T-helper 17 cell (primary cell): ENCODE measurements at regions not wholly inside any gene's neighbourhood (a gene's known extent, or its start where the extent isn't known, plus 50 kb on each side); places are given as distances from the start of the nearest gene placed in this dataset.
A peak's percentile ranks its signal among the peaks of the same experiment; 100 is the strongest.
"Not testable (repeated sequence)": the region's sequence is repeated elsewhere in the genome, so short reads cannot be mapped to it uniquely, and the experiment has no call there.

Experiments used
- ATAC-seq: fragments of 150-1000 bp; cut with Tn5 transposase; 2 replicates; pipeline ENCODE4 v1.10.0; 2021; ENCODE audit warnings: mild to moderate bottlenecking, moderate library complexity
- DNase-seq, 3 donors: peaks; one replicate each; pipeline versions ENCODE4 v3.0.0 to v3.0.0-alpha.2; 2020 to 2021
- H3K9me3 ChIP-seq: one replicate; pipeline ENCODE4 v1.7.0; 2013; ENCODE audit warnings: low read length, mild to moderate bottlenecking; ENCODE audit not compliant: control insufficient read depth, poor library complexity, severe bottlenecking
- H3K27ac Mint-ChIP-seq: one replicate; pipeline ENCODE4 v1.8.0; 2022; ENCODE audit warnings: mild to moderate bottlenecking, moderate library complexity, mixed read lengths
- H3K27me3 Mint-ChIP-seq: one replicate; pipeline ENCODE4 v1.8.0; 2022; ENCODE audit warnings: mixed read lengths
- H3K36me3 Mint-ChIP-seq: one replicate; pipeline ENCODE4 v1.8.0; 2022; ENCODE audit warnings: low read depth, mixed read lengths
- H3K4me1 Mint-ChIP-seq: one replicate; pipeline ENCODE4 v1.8.0; 2022; ENCODE audit warnings: mild to moderate bottlenecking, mixed read lengths
- H3K4me3 Mint-ChIP-seq: one replicate; pipeline ENCODE4 v1.8.0; 2022; ENCODE audit warnings: mild to moderate bottlenecking, moderate library complexity, mixed read lengths

DNA sequence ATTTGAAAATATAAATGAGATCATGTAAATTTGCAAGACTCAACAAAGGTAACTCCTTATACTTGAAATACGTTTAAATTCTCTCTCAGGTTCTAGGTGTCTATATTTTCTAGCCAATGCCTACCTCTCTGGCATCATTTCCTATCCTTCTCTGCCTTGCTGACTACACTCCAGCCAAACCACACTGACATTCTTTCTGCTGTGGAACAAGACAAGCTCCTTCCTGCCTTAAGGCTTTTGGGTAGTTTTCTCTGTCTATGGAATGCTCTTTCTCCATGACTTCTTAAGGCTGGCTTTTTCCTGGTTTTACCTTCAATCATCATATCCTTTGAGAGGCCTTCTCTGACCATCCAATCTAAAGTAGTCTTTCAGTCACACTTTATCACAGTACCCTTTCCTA, 201.0 kb downstream of the SPRY1 start:
- no peaks in the 10 kb centered on the region for H3K36me3 Mint-ChIP-seq
- H3K4me3 Mint-ChIP-seq = no peak overlapping the region
- H3K4me1 Mint-ChIP-seq = peaks cover 20% of the 10 kb centered on the region
- ATAC-seq (no peak), DNase-seq (no peak)
- no peaks in the 10 kb centered on the region for H3K9me3 ChIP-seq
- no peaks in the 10 kb centered on the region for H3K27me3 Mint-ChIP-seq
- no peak overlapping the region for H3K27ac Mint-ChIP-seq

GRCh38 chr4:123598331-123598730, 201.7 kb downstream of the SPRY1 start:
- no peaks in the 10 kb centered on the region for H3K9me3 ChIP-seq
- ATAC-seq (no peak), DNase-seq (no peak)
- H3K4me1 Mint-ChIP-seq = peaks cover 20% of the 10 kb centered on the region
- H3K36me3 Mint-ChIP-seq = no peaks in the 10 kb centered on the region
- H3K27ac Mint-ChIP-seq = no peak overlapping the region
- no peaks in the 10 kb centered on the region for H3K27me3 Mint-ChIP-seq
- H3K4me3 Mint-ChIP-seq = no peak overlapping the region

DNA sequence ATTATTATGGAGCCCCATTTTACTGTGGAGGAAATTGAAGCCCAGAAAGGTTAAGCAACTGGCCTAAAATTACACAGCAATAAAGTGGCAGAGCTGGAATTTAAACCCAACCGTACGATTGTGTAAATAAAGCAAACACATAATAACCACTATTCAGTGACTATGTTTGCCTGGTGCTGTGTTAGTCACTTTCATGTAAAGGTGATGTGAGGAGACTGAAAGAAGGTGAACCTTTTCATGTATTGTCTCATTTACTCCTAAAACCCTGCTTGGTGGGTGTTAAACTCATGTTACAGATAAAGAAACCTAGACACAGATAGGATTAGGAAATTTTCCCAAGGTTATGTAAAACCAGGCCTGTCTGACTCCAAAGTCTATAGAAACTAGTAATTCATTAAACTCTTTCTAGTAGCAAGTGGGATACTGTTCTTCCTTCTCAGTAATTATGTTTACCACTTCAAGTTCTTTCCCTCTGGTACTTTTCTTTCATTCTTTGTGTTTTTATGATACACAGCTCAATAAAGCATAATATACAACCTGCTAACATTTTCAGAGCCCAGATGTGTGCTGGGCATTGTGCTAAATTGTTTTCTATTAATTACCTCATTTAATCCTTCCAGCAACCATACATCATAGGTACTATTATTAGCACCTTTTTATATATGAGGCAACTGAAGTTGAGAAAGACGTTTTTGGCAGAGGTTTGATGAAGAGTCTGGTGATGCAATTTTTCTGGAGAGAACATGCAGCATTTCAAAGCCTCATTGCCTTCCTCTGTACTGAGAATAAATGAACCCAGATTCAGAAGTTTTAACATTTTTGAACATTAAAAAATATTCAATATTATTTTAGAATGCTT, 202.7 kb downstream of the SPRY1 start:
- H3K4me1 Mint-ChIP-seq = peaks cover 20% of the 10 kb centered on the region
- H3K27ac Mint-ChIP-seq = peak overlapping the region; percentile 56
- H3K4me3 Mint-ChIP-seq = no peak overlapping the region
- no peaks in the 10 kb centered on the region for H3K36me3 Mint-ChIP-seq
- DNase-seq = no peak
- no peaks in the 10 kb centered on the region for H3K9me3 ChIP-seq
- H3K27me3 Mint-ChIP-seq = no peaks in the 10 kb centered on the region
- ATAC-seq = peak; percentile 8

DNA sequence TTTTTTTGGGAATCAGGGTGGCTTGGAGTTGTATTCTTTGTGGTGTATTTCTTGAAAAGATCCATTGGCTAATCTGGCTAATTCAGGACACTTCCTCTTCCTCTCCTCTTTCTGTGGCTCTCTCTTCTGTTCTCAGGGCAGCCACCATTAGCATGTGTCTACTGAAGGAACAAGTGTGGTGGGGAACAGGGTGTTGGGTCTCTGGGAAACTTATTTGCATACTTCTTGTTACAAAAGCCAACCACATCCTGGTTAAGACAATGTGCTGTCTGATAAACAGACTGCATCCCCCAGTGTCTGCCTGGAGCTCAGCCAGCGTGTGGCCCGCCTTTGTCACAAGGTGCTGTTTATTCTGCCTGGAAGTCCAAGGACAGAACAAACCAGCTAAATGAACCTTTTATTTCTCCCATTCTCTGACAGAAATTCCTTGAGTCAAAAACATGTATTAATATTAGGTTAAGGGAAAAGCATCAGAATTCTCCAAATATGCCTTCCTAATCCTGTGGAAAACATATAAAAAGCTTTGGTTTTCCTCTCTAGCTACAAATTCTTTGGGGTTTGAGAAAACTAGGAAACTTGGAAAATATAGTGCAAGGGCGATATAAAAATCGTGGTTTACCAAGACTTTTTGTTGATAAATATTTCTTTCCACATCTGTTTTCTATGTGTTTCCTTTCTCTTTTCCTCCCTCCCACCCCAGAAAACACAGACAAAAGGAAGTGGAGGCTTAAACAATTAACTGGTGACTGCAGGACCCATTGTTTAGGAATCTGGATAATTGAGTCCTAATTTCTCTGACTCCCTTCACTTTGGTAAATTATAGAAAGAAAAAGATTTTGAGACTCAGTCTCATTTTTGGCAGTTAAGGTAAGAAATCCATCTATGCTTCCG, 203.6 kb downstream of the SPRY1 start:
- H3K4me1 Mint-ChIP-seq = peaks cover 20% of the 10 kb centered on the region
- peak; percentile 98 for ATAC-seq
- H3K27ac Mint-ChIP-seq = peak overlapping the region; percentile 56

GRCh38 chr4:123600987-123601904, 204.7 kb downstream of the SPRY1 start:
- Mint-ChIP-seq H3K4me3 (no peak overlapping the region), H3K36me3 (no peaks in the 10 kb centered on the region), H3K4me1 (peaks cover 20% of the 10 kb centered on the region), H3K27me3 (no peaks in the 10 kb centered on the region), H3K27ac (peak overlapping the region; percentile 56)
- ATAC-seq (no peak), DNase-seq (no peak)
- no peaks in the 10 kb centered on the region for H3K9me3 ChIP-seq

More for the DNA sequence above, 203.6 kb downstream of the SPRY1 start:
- no peaks in the 10 kb centered on the region for H3K36me3 Mint-ChIP-seq
- no peaks in the 10 kb centered on the region for H3K27me3 Mint-ChIP-seq
- no peaks in the 10 kb centered on the region for H3K9me3 ChIP-seq
- peak in 2 of 3 donors; percentile 18 to 20 for DNase-seq
- H3K4me3 Mint-ChIP-seq = peak overlapping the region; percentile 7

DNA sequence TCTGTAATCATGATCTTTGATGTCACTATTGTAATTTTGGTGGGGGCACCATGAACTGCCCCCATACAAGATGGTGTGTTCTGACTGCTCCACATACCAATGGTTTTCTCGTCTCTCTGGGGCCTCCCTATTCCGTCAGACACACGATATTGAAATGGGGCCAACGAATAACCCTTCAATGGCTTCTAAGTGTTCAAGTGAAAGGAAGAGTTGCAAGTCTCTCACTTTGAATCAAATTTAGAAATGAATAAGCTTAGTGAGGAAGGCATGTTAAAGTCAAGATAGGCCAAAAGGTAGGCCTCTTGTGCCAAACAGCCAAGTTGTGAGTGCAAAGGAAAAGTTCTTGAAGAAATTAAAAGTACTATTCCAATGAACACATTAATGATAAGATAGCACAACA, 205.4 kb downstream of the SPRY1 start:
- H3K27me3 Mint-ChIP-seq = no peaks in the 10 kb centered on the region
- H3K36me3 Mint-ChIP-seq = no peaks in the 10 kb centered on the region
- no peak overlapping the region for H3K4me3 Mint-ChIP-seq
- no peak for DNase-seq
- peaks cover 22% of the 10 kb centered on the region for H3K4me1 Mint-ChIP-seq
- no peak for ATAC-seq
- H3K27ac Mint-ChIP-seq = peak overlapping the region; percentile 56
- no peaks in the 10 kb centered on the region for H3K9me3 ChIP-seq

- peaks cover 28% of the 10 kb centered on the region for H3K4me1 Mint-ChIP-seq
- DNase-seq = no peak
- no peak overlapping the region for H3K4me3 Mint-ChIP-seq
- no peaks in the 10 kb centered on the region for H3K36me3 Mint-ChIP-seq
- no peaks in the 10 kb centered on the region for H3K27me3 Mint-ChIP-seq
- no peak for ATAC-seq
- peak overlapping the region; percentile 56 for H3K27ac Mint-ChIP-seq
- no peaks in the 10 kb centered on the region for H3K9me3 ChIP-seq
Measured at GRCh38 chr4:123603165-123603564, 206.6 kb downstream of the SPRY1 start.

- not testable (repeated sequence) for H3K36me3 Mint-ChIP-seq, H3K9me3 ChIP-seq, H3K27ac Mint-ChIP-seq, ATAC-seq, DNase-seq, H3K27me3 Mint-ChIP-seq, H3K4me3 Mint-ChIP-seq
- peaks cover 14% of the 10 kb centered on the region for H3K4me1 Mint-ChIP-seq
Measured at GRCh38 chr4:123605797-123606196, 209.2 kb downstream of the SPRY1 start.

DNA sequence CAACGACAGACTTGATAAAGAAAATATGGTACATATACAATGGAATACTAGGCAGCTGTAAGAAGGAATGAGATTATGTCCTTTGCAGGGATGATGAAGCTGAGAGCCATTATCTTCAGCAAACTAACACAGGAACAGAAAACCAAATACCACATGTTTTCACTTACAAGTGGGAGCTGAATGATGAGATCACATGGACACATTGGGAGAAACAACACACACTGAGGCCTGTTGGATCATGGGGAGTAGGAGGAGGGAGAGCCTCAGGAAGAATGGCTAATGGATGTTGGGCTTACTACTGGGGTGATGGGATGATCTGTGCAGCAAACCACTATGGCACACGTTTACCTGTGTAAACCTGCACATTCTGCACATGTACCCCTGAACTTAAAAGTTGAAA, 209.7 kb downstream of the SPRY1 start:
- peaks cover 11% of the 10 kb centered on the region for H3K4me1 Mint-ChIP-seq
- no peak for ATAC-seq
- no peak for DNase-seq
- H3K36me3 Mint-ChIP-seq = no peaks in the 10 kb centered on the region
- H3K27ac Mint-ChIP-seq = no peak overlapping the region
- H3K4me3 Mint-ChIP-seq = no peak overlapping the region
- no peaks in the 10 kb centered on the region for H3K27me3 Mint-ChIP-seq
- H3K9me3 ChIP-seq = no peaks in the 10 kb centered on the region

DNA sequence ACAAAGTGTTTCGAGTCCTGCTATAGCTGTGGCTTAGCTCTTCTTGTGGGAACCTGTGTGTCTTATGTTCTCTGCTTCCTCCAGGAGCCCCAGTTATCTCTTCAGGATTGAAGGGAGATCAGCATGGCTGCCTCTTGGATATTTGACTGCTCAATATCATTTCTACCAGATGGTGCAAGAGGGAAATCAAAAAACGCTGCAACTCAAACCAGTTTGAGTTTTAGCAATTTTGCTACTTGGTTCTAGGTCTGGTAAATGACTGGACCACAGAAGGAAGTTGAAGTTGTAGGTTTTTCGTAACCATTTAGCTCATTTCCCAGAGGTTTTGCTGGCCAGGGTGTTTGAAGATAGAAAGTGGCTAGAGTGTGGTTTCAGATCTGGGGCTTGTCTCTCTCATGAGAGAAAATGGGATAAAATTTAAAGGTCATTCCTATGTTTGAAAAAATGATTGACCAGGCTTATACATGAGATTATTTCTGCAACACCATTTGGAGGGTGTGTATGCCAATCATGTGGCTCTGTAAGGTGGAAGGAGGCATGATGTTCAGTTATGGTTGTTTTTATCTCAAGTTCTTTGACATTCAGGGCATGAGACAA, 210.4 kb downstream of the SPRY1 start:
- H3K9me3 ChIP-seq = no peaks in the 10 kb centered on the region
- H3K27ac Mint-ChIP-seq = no peak overlapping the region
- ATAC-seq (no peak), DNase-seq (no peak)
- H3K4me3 Mint-ChIP-seq = no peak overlapping the region
- H3K4me1 Mint-ChIP-seq = peaks cover 8% of the 10 kb centered on the region
- no peaks in the 10 kb centered on the region for H3K36me3 Mint-ChIP-seq
- no peaks in the 10 kb centered on the region for H3K27me3 Mint-ChIP-seq

GRCh38 chr4:123609829-123610228, 213.2 kb downstream of the SPRY1 start:
- no peaks in the 10 kb centered on the region for H3K9me3 ChIP-seq
- ATAC-seq (no peak), DNase-seq (no peak)
- Mint-ChIP-seq H3K36me3 (no peaks in the 10 kb centered on the region), H3K4me1 (peaks cover 8% of the 10 kb centered on the region), H3K27me3 (no peaks in the 10 kb centered on the region), H3K27ac (no peak overlapping the region), H3K4me3 (no peak overlapping the region)

- Mint-ChIP-seq H3K27ac (no peak overlapping the region), H3K36me3 (no peaks in the 10 kb centered on the region), H3K4me3 (no peak overlapping the region), H3K27me3 (no peaks in the 10 kb centered on the region), H3K4me1 (peaks cover 8% of the 10 kb centered on the region)
- DNase-seq = no peak
- ATAC-seq = no peak
- no peaks in the 10 kb centered on the region for H3K9me3 ChIP-seq
Measured at GRCh38 chr4:123613586-123614344, 217.2 kb downstream of the SPRY1 start.
